ENCODE measurements at regions not wholly inside any gene's neighbourhood (a gene's known extent, or its start where the extent isn't known, plus 50 kb on each side); places are given as distances from the start of the nearest gene placed in this dataset.

DNA sequence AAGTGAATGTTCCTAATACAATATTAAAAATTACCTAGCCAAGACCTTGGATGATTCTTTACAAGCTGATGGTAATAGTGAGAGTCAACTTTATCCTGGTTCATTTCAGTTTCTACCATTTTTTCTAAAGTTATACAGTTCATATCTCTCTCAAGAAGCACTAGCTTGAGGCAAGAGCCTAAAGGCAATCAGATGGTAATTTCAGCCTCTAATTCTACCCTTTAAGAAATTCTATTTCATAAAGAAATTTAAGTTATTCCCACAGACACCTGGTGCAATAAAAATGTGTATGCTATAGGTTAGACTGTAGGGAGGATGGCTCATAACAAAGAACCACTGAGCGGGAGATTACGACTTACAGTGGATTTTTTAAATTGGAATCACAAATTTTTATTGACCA is 984.2 kb upstream of the ADGRL3 start:
- TF ChIP-seq POLR2A (IDR thresholded peaks at IDR 0.05), result no peak
- TF ChIP-seq, protein P1, sequence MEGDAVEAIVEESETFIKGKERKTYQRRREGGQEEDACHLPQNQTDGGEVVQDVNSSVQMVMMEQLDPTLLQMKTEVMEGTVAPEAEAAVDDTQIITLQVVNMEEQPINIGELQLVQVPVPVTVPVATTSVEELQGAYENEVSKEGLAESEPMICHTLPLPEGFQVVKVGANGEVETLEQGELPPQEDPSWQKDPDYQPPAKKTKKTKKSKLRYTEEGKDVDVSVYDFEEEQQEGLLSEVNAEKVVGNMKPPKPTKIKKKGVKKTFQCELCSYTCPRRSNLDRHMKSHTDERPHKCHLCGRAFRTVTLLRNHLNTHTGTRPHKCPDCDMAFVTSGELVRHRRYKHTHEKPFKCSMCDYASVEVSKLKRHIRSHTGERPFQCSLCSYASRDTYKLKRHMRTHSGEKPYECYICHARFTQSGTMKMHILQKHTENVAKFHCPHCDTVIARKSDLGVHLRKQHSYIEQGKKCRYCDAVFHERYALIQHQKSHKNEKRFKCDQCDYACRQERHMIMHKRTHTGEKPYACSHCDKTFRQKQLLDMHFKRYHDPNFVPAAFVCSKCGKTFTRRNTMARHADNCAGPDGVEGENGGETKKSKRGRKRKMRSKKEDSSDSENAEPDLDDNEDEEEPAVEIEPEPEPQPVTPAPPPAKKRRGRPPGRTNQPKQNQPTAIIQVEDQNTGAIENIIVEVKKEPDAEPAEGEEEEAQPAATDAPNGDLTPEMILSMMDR (IDR thresholded peaks at IDR 0.05), result no peak
